ENCODE measurements at regions not wholly inside any gene's neighbourhood (a gene's known extent, or its start where the extent isn't known, plus 50 kb on each side); places are given as distances from the start of the nearest gene placed in this dataset.

- no peak for DNase-seq
These were observed 155.0 kb upstream of the CTTNBP2 start for GRCh38 chr7:118028226-118028625.

- DNase-seq = no peak
These were observed 154.0 kb upstream of the LSM8 start for GRCh38 chr7:118029826-118030422.

- DNase-seq = no peak
These were observed 150.7 kb upstream of the LSM8 start for GRCh38 chr7:118033273-118033672.

- no peak for DNase-seq
These were observed 143.9 kb upstream of the LSM8 start for GRCh38 chr7:118039963-118040489.

- no peak for DNase-seq
These were observed 143.4 kb upstream of the LSM8 start for GRCh38 chr7:118040562-118040961.

- DNase-seq = no peak
These were observed 142.6 kb upstream of the LSM8 start for GRCh38 chr7:118041251-118041878.

GRCh38 chr7:118045629-118046028, 138.3 kb upstream of the LSM8 start:
- no peak for DNase-seq

- DNase-seq = no peak
These were observed 137.9 kb upstream of the LSM8 start for GRCh38 chr7:118046086-118046485.

GRCh38 chr7:118046801-118047200, 137.2 kb upstream of the LSM8 start:
- no peak for DNase-seq

- DNase-seq = no peak
These were observed 131.6 kb upstream of the LSM8 start for GRCh38 chr7:118052336-118052735.

GRCh38 chr7:118053353-118053752, 130.6 kb upstream of the LSM8 start:
- DNase-seq = no peak

GRCh38 chr7:118054529-118054928, 129.4 kb upstream of the LSM8 start:
- DNase-seq = no peak

- no peak for DNase-seq
These were observed 128.3 kb upstream of the LSM8 start for GRCh38 chr7:118055647-118056046.

GRCh38 chr7:118057404-118057803, 126.6 kb upstream of the LSM8 start:
- no peak for DNase-seq

GRCh38 chr7:118059209-118059608, 124.8 kb upstream of the LSM8 start:
- no peak for DNase-seq

- DNase-seq = no peak
These were observed 123.3 kb upstream of the LSM8 start for GRCh38 chr7:118060692-118061091.

- DNase-seq = no peak
These were observed 122.6 kb upstream of the LSM8 start for GRCh38 chr7:118061386-118061785.

GRCh38 chr7:118072893-118073674, 110.9 kb upstream of the LSM8 start:
- DNase-seq = no peak

- no peak for DNase-seq
These were observed 108.0 kb upstream of the LSM8 start for GRCh38 chr7:118075936-118076335.

GRCh38 chr7:118076564-118076963, 107.4 kb upstream of the LSM8 start:
- DNase-seq = no peak

- no peak for DNase-seq
These were observed 105.9 kb upstream of the LSM8 start for GRCh38 chr7:118078015-118078414.

GRCh38 chr7:118079369-118079768, 104.6 kb upstream of the LSM8 start:
- no peak for DNase-seq

- peak; percentile 56 for DNase-seq
These were observed 103.0 kb upstream of the LSM8 start for GRCh38 chr7:118080947-118081346.

GRCh38 chr7:118082506-118082905, 101.5 kb upstream of the LSM8 start:
- DNase-seq = no peak
